Hematopoietic multipotent progenitor cell treated with erythropoietin and hydrocortisone succinate and interleukin-3 and kit ligand, for 8 days (in vitro differentiated cells): ENCODE measurements at regions not wholly inside any gene's neighbourhood (a gene's known extent, or its start where the extent isn't known, plus 50 kb on each side); places are given as distances from the start of the nearest gene placed in this dataset.
"Not testable (repeated sequence)": the region's sequence is repeated elsewhere in the genome, so short reads cannot be mapped to it uniquely, and the experiment has no call there.

Source experiments
- DNase-seq: peaks from one replicate; pipeline ENCODE4 v3.0.0-alpha.2; 2015

DNA sequence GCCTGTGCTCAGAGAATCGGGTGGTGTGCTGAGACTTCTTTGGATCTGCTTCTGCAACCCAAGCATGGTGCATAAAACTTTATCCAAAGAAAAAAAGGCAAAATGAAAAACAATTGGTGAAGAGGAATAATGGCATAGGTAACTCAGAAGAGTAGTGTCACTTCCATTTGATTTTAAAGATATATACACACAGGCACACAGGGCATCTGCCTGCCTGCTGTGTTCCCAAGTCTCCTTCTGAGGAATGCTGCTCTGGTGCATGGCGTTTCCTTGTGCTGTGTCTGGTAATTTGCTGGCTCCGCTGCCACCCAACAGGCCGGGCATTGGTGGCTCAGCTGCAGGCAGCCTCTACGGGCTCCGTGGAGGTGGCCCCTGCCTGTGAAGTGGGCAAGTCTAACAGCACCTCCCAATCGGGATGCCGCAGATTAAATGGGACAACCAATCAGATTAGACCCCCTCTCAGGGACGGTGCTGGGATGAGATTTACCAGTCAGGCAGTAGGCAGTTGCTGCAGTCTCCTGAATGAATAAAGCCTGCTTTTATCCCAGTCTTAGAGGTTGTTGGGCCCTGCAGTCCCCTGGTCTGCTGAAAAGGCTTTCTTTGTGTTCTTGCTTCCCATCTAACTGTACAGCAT is 253.7 kb upstream of the RASGRP1 start:
- DNase-seq: no peak

DNA sequence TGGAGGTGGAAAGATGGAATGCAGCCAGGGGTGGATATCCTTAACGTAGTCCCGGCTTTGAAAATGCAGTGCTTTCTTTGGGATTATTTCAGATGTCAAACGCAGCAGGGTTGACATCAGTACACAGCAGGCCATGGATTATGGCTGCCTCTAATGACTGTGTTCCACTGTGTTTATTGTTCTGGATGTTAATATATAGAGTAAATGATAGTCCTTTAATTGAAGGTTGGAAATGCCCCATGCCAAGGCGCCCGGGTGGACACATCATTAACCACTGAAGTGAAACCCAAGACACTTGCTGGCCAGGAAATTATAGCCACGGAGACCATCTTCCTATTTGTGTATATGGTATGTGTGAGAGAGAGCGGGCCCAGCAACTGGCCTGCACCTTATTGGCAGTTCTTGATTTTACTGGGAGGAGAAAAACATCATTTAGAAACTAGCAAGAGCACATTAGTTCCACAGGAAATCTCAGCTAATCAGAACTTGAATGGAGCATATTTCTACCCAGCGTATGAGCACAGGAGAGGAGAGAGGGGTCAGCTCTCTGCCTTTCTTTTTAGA is 254.9 kb upstream of the RASGRP1 start:
- no peak for DNase-seq

DNA sequence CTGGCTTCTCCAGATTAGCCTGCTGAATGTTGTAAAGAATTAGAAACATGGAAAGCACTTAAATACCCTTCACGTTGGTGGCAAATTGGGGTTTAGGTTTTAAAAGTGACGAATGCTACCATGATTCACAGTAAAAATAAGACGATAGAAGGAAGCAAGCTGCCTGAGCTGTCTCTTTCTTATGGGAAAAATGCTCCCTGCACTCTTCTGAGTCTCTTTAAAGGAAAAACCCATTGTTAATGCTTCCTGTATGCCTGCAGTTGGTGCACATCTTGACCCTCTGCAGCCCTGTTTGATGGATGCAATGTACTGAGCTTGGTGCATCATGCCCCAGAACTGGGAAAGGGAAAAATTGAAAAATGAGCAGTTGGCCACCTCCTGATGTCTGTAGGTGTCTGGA is 258.6 kb upstream of the RASGRP1 start:
- DNase-seq: no peak

DNA sequence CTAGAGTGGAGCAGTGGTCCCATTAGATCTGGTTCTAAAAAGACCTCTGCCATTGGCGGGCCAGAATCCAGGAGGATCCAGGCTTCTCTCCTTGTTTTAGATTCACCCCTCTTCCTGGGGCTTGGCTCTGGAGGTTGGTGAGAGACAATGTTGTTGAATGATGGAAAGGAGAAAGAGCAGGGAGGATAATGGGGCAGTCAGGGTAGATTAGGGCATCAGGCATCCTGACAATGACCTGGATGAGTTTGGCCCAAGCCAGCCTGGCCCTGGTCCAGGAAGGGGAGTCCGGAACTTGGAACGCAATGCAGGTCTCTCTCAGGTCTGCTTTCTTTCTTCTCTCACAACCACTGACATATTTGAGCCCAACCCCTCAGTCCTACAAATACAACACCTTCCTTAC is 260.1 kb upstream of the RASGRP1 start:
- DNase-seq: no peak

DNA sequence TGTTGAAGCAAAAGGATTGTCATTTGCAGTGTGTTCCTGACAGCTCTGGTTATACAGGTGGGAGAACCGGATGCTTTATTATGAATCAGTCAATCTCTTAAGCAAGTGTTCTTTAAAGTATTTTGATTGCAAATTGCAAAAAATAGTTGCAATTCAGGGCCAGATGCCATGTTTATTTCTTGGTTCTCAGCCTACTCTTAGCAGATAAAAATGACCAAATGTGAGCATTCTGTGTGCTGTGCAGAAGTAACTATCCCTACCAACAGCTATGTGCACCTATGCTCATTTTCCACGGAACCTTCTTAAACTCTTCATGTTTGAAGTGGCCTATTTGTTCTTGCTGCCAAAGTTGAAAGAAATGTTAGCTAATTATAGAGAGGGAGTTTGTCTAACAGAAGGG is 262.3 kb upstream of the RASGRP1 start:
- DNase-seq: no peak

DNA sequence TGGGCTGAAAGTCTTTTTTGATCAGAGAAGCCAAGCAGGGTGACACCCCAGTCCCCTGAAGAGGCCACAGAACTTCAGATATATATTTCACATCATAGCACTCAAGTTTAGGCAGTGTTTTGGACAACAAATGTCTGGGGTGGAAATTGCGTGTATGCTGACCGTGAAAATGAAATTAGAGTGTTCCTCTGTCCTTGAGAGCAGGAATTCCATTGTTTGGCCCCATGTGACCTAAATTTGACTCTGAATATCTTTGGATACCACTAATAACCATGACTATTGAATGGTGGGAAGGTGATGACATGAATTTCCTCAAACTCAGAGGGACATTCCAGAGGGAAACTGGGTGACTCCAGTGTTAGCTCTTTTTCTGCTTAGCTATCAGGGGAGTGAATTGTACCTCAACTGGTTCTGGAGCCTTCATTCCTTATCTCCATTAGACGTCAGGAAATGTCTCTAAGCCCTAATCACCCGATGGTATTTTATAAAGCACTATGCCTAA is 263.5 kb upstream of the RASGRP1 start:
- DNase-seq: no peak

DNA sequence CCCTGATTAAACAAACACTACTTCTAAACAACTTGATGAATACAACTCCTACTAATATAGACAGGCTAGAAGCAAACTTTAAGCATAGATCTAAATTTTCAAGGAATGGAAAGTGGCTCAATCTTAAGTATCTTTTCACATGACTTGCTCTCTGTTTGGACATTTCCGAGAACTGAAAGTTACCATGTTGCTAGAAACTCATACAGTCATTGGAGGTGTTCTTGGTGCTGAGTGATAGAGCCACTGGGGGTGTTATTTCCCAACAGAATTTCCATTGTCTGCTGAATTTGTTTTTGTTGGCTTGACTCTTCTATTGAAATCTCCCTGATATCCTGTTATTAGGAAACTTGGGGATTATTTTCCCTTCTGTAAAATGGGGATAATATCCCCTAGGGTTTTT is 264.5 kb upstream of the RASGRP1 start:
- DNase-seq: no peak

DNA sequence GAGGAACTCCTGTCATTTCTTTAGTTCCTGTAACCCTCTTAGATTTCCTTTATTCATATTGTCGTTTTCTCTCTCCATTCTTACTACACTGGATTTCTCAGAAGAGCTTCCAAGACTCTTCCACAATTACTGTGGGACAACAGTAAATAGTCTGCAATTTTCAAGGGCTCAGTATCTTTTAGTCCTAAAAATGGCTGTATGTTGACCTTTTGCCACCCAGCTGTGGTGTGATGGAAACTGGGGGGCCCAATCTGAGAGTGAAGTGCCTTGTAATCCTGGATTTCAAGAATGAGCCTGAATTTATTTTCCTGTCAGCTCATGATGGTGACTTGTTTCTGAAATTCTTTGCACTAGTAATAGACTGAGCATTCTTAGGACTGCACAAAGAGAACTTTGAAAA is 277.6 kb upstream of the RASGRP1 start:
- DNase-seq: no peak

DNA sequence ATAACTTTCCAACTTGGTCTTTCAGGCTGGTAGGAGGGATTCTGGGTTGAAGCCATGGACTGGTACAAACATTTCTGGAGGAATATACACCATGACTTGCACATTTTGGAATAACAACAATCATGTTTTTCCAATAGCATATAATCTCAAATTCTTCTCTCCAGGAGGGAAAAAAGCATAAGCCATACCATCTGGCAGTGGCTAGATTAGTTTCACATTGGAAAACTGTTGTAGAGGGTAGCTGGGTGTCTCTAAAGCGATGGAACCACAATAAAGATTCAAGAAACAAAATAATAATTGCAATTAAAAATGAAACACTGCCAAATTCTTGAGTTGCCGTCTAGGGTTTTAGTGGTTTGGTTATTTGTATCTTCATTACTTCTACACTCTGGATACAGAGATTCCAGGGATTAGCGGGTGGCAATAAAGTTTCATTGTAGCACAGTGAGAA is 278.5 kb upstream of the RASGRP1 start:
- no peak for DNase-seq

DNA sequence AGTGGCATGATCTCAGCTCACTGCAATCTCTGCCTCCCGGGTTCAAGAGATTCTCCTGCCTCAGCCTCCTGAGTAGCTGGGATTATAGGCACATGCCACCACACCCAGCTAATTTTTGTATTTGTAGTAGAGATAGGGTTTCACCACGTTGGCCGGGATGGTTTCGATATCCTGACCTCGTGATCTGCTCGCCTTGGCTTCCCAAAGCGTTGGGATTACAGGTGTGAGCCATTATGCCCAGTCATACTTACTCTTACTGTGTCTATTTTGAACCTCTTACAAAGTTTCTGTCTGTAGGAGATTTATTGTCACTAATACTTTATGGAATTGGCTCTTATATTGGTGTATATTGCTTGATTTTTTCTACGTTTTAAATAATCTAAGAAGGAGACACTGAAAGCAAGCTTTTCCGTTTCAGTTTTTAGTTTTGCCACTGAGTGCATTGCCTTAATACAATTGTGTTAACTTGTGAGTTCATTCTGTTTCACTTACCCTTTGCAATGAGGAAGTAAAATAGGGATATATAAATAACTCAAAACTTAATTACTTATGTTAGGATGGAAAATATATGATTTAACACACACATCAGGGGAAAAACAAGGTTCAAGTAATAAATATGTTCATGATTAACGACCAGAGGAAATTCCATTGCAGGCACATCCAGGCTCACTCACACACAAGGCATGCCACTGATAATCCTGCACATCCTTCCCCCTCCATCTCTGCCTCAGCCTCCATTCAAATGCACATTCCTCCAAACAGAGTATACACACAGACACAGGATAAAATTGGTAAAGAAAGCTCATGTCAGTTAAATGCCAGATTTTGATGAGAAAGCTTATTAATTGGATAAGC is 279.3 kb upstream of the RASGRP1 start:
- DNase-seq: no peak

DNA sequence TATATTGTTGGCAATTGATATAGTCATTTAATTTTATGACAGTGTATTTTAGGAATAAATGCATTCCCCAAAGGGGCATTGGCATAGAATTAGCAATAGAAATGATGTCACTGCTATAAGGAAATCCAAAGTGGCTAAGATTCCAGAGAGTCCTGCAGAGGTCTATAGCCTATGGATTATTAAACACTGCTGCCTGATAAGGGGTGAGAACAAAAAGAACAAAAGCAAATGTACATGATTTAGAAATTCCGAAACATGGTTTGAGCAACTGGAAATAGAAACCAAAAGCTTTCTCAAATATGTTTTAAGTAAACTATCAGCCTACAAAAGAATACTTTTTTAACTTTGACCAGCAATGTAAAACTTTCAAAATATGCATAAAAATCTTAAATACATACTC is 280.1 kb upstream of the RASGRP1 start:
- DNase-seq: no peak

DNA sequence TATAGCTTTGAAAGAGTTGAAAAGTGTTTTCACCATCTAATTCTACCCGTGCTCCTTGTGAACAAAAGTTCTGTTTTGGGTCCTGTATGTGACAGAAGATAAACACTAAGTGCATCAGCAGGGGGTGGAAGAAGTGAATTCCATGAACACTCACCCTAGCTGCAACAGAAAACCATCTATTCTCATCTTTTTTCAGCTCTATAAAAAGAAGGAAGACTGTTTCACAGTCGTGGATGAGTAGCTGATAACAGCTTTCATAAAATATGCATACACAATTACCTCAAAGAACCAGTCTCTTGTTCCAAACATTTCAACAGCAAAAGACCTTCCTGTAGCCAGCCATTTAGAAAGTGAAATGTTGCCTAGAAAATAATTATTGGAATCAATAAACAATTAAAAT is 281.7 kb upstream of the RASGRP1 start:
- no peak for DNase-seq

DNA sequence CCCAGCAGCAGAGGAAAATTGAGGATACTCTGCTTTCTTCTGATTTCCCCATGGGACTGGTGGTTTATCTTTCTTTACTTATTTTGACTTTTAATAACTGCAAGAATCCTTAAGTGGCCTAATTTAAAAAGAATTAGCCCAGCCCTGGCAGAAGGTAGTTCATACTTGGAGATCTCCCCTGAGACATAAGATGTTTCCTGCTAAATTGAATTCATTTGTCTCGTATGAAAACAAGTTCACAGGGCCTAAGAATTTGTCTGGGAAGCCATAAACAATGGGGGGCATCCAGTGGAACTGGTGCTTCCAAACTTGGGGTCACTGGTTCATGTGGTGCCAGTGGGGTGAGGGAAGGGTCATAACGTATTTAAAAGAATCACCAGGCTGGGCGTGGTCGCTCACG is 283.1 kb upstream of the RASGRP1 start:
- no peak for DNase-seq

DNA sequence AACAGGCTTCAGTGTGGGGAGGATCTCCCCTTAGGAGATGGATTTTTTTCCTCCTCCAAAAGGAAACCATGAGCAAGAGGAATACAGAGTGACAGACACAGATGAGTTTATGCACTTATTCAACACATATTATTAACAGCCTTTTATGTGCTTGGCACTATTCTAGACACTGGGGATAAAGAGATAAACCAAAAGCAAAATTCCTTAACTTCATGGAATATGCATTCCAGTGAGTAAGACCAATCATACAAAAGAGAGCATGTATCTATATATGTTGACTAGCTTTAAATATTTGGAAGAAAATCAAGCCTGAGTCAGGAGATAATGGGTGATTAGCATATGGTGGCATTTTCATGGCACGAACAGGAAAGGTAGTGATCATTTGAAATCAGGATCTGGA is 284.4 kb upstream of the RASGRP1 start:
- no peak for DNase-seq

DNA sequence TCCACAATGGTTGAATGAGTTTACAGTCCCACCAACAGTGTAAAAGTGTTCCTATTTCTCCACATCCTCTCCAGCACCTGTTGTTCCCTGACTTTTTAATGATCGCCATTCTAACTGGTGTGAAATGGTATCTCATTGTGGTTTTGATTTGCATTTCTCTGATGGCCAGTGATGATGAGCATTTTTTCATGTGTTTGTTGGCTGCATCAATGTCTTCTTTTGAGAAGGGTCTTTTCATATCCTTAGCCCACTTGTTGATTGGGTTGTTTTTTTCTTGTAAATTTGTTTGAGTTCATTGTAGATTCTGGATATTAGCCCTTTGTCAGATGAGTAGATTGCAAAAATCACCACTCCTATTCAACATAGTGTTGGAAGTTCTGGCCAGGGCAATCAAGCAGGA is 287.6 kb upstream of the RASGRP1 start:
- DNase-seq: not testable (repeated sequence)

DNA sequence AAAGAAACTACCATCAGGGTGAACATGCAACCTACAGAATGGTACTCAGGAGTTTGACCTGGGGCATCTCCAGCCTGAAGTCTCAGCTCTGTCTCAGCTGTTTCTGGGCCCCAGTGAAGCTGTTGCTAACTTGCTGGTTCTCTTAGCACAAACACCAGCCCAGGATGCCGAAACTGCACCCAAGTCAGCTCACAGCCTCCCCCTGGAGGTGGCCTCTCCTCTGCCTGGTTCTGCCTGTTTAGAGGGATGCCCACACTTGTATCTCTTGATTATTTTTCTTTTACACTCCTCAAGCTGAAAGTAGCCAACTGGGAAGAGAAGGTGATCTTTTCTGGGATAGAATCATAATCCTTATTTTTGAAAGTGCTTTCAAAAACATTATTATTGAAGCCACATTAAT is 289.0 kb upstream of the RASGRP1 start:
- no peak for DNase-seq

DNA sequence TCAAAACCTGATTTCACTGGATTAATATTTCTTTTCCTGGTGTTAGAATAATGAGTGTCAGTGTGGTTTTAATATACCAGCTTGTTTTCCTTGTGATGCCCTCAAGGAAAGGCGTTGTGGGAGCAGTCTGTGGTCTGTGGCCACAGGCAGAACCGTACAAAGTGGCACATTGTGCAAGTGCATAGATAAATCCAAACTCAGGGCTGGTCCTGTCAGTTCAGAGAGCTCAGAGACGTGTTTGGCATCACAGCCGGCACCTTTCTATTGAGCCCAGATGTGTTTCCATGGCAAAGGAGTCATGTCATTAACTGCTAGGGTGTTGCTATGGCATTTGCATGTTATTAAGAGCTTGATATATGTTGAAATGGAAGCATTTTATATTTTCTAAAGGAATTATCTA is 289.9 kb upstream of the RASGRP1 start:
- DNase-seq: no peak

DNA sequence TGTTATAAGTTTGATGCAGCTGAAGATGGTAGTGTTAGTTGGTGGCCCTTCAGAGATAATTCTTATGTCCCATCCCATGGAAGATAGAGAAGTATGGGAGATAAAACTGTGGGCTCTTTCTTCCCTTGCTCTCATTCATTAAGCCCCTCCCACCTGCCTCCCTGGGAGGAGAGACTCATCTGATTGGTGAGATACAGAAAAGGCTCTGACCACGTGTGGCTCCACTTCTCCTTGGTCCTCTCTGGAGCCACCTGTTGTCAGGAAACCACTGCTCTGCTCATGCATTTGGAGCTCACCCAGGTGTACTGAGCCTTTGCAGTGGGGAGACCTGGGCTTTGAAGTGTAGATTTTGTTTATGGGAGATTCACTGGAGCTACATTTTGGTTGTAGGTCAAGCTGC is 293.2 kb upstream of the RASGRP1 start:
- DNase-seq: no peak

DNA sequence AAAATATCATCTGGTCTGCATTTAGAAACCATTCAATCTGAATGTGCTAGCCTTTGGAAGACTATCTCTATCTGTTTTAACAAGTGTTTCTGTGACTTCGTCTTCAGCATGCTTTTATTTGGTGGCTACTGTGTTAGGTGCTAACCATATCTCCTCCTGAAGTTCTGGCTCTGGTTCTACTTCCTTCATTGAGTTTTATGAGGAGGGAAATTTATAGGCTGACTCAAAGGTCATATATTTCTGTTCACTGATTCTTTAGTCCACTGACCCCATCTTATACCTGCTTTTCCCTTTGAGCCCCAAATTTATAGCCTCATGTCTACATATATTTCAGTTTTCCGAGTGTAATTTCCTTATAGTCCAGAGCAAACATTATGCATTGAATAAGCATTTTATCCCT is 295.0 kb upstream of the RASGRP1 start:
- no peak for DNase-seq

DNA sequence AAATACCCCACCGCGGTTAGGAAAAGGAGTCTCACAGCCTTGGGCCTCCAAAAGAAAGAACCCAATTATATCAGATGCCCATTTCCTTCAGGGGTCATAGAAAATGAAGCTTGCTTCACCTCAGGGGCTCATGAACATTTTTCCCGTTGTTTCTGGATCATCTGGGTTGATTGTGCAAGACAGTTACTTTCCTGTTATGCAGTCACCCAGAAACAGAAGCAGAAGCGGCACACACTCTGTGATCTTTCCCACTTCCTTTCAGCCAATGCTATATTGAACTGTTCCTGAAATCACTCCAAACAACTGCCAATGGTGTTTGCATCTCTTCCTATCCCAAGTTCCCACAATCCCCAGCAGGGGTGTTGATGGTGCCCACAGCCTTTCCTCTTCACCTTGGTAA is 295.6 kb upstream of the RASGRP1 start:
- no peak for DNase-seq

DNA sequence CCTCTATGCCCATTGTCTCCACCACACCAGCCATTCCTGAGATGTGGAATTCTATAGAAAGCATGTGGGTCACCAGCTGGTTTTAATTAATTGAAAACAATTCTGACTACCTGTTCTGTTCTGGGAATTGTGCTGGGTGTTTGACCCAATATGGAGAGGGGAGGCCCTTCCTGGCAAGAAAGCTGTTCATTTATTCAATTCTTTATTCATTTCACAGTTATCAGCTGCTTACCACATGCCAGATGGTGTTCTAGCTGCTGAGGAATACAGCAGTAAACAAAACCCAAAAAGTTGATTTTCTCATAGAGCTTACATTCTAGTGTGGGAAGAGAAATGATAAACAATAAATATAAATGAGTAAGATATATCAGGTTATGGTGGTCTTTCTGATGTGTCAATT is 296.1 kb upstream of the RASGRP1 start:
- DNase-seq: no peak

DNA sequence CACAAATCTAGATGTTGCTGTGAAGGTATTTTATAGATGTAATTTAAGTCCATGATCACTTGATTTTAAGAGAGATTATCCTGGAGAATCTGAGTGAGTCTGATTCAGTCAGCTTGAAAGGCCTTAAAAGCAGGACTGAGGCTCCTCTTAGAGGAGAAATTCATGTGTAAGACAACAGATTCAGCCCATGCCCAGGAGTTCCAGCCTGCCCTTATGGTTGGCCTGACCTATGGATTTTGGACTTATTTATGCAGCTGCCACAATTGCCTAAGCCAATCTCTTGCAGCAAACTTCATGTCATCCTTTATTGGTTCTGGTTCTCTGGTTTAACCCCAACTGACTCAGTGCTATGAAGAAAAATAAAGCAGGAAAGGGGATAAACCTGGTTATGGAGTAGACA is 296.5 kb upstream of the RASGRP1 start:
- DNase-seq: no peak

DNA sequence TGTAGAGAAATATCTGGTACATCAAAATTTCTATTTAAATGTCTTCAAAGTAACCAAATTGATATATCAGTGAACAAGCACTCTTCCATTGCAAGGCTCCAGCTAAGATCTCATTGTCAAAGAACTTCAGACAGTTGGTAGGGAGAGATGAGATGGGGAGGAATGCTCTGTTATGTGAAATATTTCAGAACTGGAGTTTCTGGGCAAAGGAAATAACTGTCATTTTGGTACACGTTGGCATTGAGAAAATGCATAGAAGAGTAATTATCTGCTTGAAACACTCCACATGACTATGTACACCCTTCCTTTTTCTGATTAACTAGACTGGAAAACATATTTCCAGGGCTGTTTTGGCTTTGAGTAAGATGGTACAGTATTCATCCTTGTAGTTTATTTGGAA is 297.5 kb upstream of the RASGRP1 start:
- DNase-seq: no peak

DNA sequence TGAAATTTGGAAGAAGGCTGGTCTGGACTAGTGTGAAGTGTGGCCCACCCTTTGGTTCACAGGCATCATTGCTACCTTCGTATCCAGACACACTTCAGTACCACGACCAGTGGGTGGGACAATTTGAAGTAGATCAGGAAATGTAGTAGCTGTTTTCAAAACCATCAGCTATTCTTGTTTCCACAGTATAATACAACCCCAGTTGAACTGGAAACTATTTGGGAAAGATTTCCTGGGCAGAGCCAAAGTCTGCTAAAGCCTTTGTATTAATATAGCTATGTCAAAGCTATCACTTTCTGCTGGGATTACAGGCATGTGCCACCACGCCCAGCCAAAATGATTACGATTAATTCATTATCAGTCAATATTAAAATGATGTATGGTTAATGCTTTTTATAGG is 298.8 kb upstream of the RASGRP1 start:
- DNase-seq: no peak
